Astrocyte (in vitro differentiated cells and primary cell): ENCODE measurements at regions not wholly inside any gene's neighbourhood (a gene's known extent, or its start where the extent isn't known, plus 50 kb on each side); places are given as distances from the start of the nearest gene placed in this dataset.

Experiments
- DNase-seq: peaks from one replicate; pipeline ENCODE4 v3.0.0-alpha.2; 2010; ENCODE audit warnings: low read depth
- FAIRE-seq: peaks from 2 replicates; lab custom pipeline; 2011; peaks lifted over from hg19 to GRCh38; lab: Jason Lieb, UNC
- H2AFZ ChIP-seq: 2 replicates; pipeline ENCODE4 v1.6.0; 2012; ENCODE audit warnings: low read depth, low read length, inconsistent platforms
- H3K27ac ChIP-seq: 2 replicates; pipeline ENCODE4 v1.5.1; 2011; ENCODE audit warnings: low read depth, low read length, inconsistent platforms
- H3K27me3 ChIP-seq: 2 replicates; pipeline ENCODE4 v1.6.0; 2011; ENCODE audit warnings: low read length, inconsistent platforms; ENCODE audit not compliant: insufficient read depth
- H3K36me3 ChIP-seq: 2 replicates; pipeline ENCODE4 v1.5.1; 2011; ENCODE audit warnings: low read length, inconsistent platforms; ENCODE audit not compliant: insufficient read depth
- H3K4me1 ChIP-seq: 2 replicates; pipeline ENCODE4 v1.5.1; 2011; ENCODE audit warnings: low read length, inconsistent platforms; ENCODE audit not compliant: insufficient read depth
- H3K4me2 ChIP-seq: 2 replicates; pipeline ENCODE4 v1.6.0; 2012; ENCODE audit warnings: low read length, inconsistent platforms
- H3K4me3 ChIP-seq: 2 replicates; pipeline ENCODE4 v1.5.1; 2011; ENCODE audit warnings: low read depth, mild to moderate bottlenecking, low read length, inconsistent platforms; ENCODE audit not compliant: insufficient read depth
- H3K79me2 ChIP-seq: 2 replicates; pipeline ENCODE4 v1.6.0; 2012; ENCODE audit warnings: mild to moderate bottlenecking, low read length, inconsistent platforms; ENCODE audit not compliant: insufficient read depth
- H3K9ac ChIP-seq: 2 replicates; pipeline ENCODE4 v1.6.0; 2012; ENCODE audit warnings: mild to moderate bottlenecking, low read length, inconsistent platforms
- H3K9me3 ChIP-seq: 2 replicates; pipeline ENCODE4 v1.5.1; 2012; ENCODE audit warnings: low read depth, mild to moderate bottlenecking, low read length, inconsistent platforms; ENCODE audit not compliant: insufficient read depth
- H4K20me1 ChIP-seq: 2 replicates; pipeline ENCODE4 v1.6.0; 2012; ENCODE audit warnings: low read length, inconsistent platforms; ENCODE audit not compliant: insufficient read depth
- H3K27ac Mint-ChIP-seq: one replicate; pipeline ENCODE4 v1.8.0; 2021; ENCODE audit warnings: mild to moderate bottlenecking, mixed read lengths; ENCODE audit not compliant: unreplicated experiment
- H3K27me3 Mint-ChIP-seq: one replicate; pipeline ENCODE4 v1.8.0; 2021; ENCODE audit warnings: low read depth, mixed read lengths; ENCODE audit not compliant: unreplicated experiment
- H3K36me3 Mint-ChIP-seq: one replicate; pipeline ENCODE4 v1.8.0; 2021; ENCODE audit warnings: low read depth, mixed read lengths; ENCODE audit not compliant: unreplicated experiment
- H3K4me1 Mint-ChIP-seq: one replicate; pipeline ENCODE4 v1.8.0; 2021; ENCODE audit warnings: low read depth, mixed read lengths; ENCODE audit not compliant: unreplicated experiment
- H3K4me3 Mint-ChIP-seq: one replicate; pipeline ENCODE4 v1.8.0; 2021; ENCODE audit warnings: mild to moderate bottlenecking, moderate library complexity, mixed read lengths; ENCODE audit not compliant: unreplicated experiment
- H3K9me3 Mint-ChIP-seq: one replicate; pipeline ENCODE4 v1.8.0; 2021; ENCODE audit warnings: mild to moderate bottlenecking, mixed read lengths; ENCODE audit not compliant: unreplicated experiment
- CTCF ChIP-seq: IDR thresholded peaks from 2 replicates; pipeline ENCODE4 v1.5.1; 2011; ENCODE audit warnings: low read depth, mild to moderate bottlenecking, inconsistent platforms, low read length, moderate library complexity; ENCODE audit not compliant: insufficient read depth
- EZH2 ChIP-seq: IDR thresholded peaks from 2 replicates; pipeline ENCODE4 v1.6.1; 2012; ENCODE audit warnings: mild to moderate bottlenecking, low read length, inconsistent platforms; ENCODE audit not compliant: insufficient read depth

- Mint-ChIP-seq H3K27me3 (peaks cover 35% of the 10 kb centered on the region), H3K27ac (no peak overlapping the region), H3K9me3 (peaks cover 4% of the 10 kb centered on the region), H3K4me1 (no peaks in the 10 kb centered on the region), H3K36me3 (peaks cover 9% of the 10 kb centered on the region), H3K4me3 (no peak overlapping the region)
- H3K4me1 ChIP-seq, result no peaks in the 10 kb centered on the region
- no peak overlapping the region for H3K27ac ChIP-seq
- no peaks in the 10 kb centered on the region for H3K36me3 ChIP-seq
- H2AFZ ChIP-seq, result no peak overlapping the region
- peaks cover 4% of the 10 kb centered on the region for H3K27me3 ChIP-seq
- no peaks in the 10 kb centered on the region for H3K9me3 ChIP-seq
- DNase-seq (no peak), FAIRE-seq (no peak)
- no peak overlapping the region for H3K4me2 ChIP-seq
- H3K4me3 ChIP-seq, result no peak overlapping the region
- H3K79me2 ChIP-seq, result no peaks in the 10 kb centered on the region
- no peaks in the 10 kb centered on the region for H4K20me1 ChIP-seq
- TF ChIP-seq EZH2, result no peak
- TF ChIP-seq CTCF, result no peak
- H3K9ac ChIP-seq, result no peak overlapping the region
Measured at GRCh38 chr21:41606706-41607105, 98.7 kb upstream of the TMPRSS2 start.

- no peaks in the 10 kb centered on the region for H3K27me3 ChIP-seq
- H3K27ac Mint-ChIP-seq, result no peak overlapping the region
- H3K9ac ChIP-seq, result no peak overlapping the region
- H2AFZ ChIP-seq, result no peak overlapping the region
- no peaks in the 10 kb centered on the region for H3K79me2 ChIP-seq
- no peaks in the 10 kb centered on the region for H4K20me1 ChIP-seq
- no peak overlapping the region for H3K4me3 ChIP-seq
- H3K36me3 ChIP-seq, result no peaks in the 10 kb centered on the region
- H3K4me3 Mint-ChIP-seq, result no peak overlapping the region
- TF ChIP-seq EZH2 (no peak), CTCF (no peak)
- H3K4me2 ChIP-seq, result no peak overlapping the region
- no peak for DNase-seq
- no peaks in the 10 kb centered on the region for H3K4me1 Mint-ChIP-seq
- H3K27me3 Mint-ChIP-seq, result peaks cover 36% of the 10 kb centered on the region
- FAIRE-seq, result no peak
- peaks cover 9% of the 10 kb centered on the region for H3K36me3 Mint-ChIP-seq
- H3K9me3 Mint-ChIP-seq, result peaks cover 4% of the 10 kb centered on the region
- no peak overlapping the region for H3K27ac ChIP-seq
- no peaks in the 10 kb centered on the region for H3K4me1 ChIP-seq
- no peaks in the 10 kb centered on the region for H3K9me3 ChIP-seq
Measured at GRCh38 chr21:41605934-41606285, 98.0 kb upstream of the TMPRSS2 start.

GRCh38 chr21:41605178-41605933 is 97.4 kb upstream of the TMPRSS2 start:
- Histone ChIP-seq H3K27me3 (no peaks in the 10 kb centered on the region), H2AFZ (no peak overlapping the region), H3K27ac (no peak overlapping the region), H3K4me3 (no peak overlapping the region), H4K20me1 (no peaks in the 10 kb centered on the region), H3K79me2 (no peaks in the 10 kb centered on the region), H3K9ac (no peak overlapping the region), H3K36me3 (no peaks in the 10 kb centered on the region), H3K4me2 (no peak overlapping the region), H3K4me1 (no peaks in the 10 kb centered on the region), H3K9me3 (no peaks in the 10 kb centered on the region)
- Mint-ChIP-seq H3K4me1 (no peaks in the 10 kb centered on the region), H3K9me3 (peaks cover 4% of the 10 kb centered on the region), H3K4me3 (no peak overlapping the region), H3K36me3 (peaks cover 9% of the 10 kb centered on the region), H3K27ac (no peak overlapping the region), H3K27me3 (peaks cover 33% of the 10 kb centered on the region)
- TF ChIP-seq EZH2 (no peak), CTCF (no peak)
- DNase-seq (no peak), FAIRE-seq (no peak)
